GM21390 (cell line): ENCODE measurements at regions not wholly inside any gene's neighbourhood (a gene's known extent, or its start where the extent isn't known, plus 50 kb on each side); places are given as distances from the start of the nearest gene placed in this dataset.

ENCODE experiments used
- ATAC-seq: cut with Tn5 transposase; IDR thresholded peaks from one replicate; pipeline ENCODE4 v1.9.1; 2021; ENCODE audit not compliant: unreplicated experiment

DNA sequence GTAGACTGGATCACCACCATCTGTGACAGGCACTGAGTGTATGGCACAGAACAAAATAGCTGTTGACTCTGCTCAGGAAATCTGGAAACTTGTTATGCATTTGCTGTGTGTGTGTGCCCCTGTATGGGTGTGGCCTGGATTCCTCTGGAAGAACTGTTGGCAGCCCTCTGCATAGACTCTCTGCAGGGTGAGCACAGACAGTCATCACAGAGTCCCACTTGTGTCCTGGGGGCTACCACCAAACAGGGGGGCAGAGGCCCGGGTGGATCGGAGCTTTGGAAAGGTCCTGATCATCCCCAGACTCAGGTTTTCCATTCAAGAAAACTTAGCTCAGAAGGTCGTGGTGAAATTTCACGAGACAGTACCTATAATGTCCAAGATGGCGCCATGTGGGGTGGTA, 258.6 kb downstream of the SOX11 start:
- ATAC-seq: no peak

DNA sequence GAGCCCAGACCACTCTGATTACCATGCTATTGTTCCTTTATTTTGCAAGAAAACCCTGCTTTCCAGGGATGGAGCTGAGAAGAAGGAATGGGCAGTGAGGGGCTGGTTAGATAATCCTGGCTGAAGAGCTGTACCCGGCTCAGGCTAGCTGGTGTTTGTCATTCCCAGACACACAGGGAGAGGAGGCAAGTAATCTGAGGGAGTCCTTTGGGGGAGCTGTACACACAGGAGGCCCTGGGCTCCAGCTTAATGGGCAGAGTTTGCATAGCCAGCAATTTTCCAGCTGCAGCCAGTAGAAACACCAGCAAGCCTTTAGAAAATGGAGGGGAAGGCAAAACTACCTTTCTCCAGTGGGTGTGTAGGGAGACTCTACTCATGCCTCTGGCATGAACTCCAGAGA, 259.3 kb downstream of the SOX11 start:
- no peak for ATAC-seq

DNA sequence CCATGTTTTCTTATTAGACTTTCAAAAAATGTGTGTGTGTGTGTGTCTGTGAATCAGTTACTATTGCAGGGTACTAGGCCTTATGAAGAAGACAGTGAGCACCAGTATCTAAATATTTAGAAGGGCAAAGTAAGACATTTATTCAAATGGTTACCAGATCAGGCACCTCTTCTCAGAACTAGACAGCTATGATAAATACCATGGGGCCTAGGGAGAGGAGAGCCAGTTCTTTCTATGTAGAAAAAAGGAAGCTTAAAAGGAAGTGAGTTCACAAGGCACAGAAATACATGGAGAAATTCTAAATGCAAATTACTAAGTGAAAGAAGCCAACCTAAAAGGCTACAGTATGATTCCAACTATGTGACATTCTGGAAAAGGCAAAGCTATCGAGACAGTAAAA, 261.3 kb downstream of the SOX11 start:
- no peak for ATAC-seq

DNA sequence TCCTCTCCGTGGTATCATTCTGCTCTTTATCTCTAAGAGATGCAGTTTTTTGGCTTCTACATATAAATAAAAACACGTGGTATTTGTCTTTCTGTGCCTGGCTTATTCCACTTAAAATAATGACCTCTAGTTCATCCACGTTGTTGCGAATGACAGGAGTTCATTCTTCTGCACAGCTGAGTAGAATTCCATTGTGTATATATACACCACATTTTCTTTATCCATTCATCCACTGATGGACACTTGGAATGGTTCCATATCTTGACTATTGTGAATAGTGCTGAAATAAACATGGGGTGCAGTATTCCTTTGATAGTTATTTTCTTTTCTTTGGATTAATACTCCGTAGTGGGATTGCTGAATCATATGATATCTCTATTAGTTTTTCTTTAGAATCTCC, 262.3 kb downstream of the SOX11 start:
- ATAC-seq: no peak

DNA sequence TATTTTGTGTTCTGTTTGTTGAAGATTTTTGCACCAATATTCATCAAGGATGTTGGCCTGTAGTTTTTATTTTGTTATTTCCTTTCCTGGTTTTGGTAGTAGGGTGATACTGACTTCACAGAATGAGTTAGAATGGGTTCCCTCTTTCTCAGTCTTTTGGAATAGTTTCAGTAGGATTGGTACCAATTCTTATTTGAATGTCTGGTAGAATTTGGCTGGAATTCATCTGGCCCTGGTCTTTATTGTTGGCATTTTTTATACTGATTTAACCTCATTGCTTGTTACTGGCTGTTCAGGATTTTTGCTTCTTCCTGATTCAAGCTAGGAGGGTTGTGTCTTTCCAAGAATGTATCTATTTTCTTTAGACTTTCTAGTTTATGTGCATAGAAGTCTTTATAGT, 263.7 kb downstream of the SOX11 start:
- no peak for ATAC-seq

DNA sequence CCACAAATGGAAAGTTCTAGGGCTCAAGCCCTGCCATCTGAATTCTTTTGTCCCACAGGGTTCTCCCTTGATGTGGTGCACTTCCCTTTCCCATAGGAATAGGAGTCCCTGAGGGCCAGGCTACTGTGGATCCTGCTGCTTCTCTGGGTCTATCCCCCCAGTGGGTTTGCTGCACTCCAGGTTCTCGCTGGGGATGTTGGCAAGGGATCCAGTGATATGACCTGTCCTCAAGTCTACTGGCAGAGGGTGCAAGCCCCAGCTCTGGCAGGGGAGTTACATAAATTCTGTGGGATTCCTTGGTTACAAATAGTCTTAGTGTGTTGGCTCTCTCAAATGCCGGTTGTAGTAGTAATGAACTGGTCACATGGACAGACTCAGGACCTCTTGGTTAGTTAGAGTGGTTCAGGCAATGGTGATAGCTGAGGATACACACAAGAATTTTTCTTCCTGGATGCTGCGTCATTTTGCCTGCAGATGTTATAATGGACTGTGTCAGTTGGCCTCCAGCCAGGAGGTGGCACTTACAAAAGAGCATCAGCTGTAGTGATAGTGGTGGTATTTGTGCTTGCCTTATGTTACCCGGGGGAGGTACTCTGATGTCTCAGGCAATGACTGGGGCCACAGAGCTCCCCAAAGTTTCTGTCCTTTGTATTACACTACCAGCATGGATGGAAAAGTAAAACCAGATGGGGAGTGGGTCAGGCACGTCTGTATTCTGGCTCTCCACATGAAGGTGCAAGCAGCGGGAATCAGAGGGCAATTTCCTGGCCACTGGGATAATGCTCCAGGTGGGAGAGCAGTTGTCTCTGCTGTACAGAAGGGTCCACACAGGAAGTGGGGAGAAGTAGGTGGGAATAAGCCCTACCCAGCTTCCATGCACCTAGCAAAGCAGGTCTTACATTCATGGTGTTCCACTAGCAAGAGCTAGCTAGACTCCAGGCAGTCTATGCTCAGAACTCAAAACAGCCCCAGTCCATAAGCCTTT, 267.9 kb downstream of the SOX11 start:
- no peak for ATAC-seq

DNA sequence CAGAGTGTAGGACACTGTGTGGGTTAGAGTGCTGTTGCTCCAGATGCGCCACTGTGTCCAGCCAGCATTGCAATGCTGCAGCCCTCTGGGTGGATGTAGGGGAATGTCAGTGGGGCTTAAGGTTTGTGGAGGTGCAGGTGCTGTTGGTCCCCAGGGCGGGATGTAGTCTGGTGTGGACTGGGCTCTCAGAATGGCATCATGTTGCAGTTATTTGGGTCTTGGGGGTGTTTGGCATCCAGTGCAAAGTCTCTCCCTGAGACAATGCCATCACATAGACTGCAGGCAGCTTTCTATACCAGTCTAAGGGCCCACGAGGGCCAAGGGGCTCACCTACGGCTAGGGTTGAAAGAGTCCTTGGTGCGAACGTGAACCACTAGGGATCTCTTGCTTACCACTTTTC, 275.3 kb downstream of the SOX11 start:
- no peak for ATAC-seq

DNA sequence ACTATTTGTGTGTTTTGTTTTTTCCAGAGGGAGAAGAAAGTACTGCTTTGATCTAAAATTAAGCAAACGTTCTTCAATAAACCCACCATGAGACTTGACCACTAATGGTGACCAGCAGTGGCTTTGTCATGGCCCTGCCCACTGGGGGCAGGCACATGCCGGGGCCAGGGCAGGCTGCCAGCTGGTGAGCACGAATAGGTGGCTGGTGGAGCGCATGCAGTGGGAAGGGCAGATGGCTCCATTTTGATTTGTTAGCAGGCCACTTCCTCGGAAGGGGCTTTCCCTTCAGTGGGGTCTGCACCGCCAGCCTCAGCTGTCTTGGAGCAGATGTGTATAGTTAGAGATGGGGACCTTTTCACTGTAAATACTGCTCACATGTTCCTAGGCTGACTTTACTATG, 277.1 kb downstream of the SOX11 start:
- ATAC-seq: no peak

DNA sequence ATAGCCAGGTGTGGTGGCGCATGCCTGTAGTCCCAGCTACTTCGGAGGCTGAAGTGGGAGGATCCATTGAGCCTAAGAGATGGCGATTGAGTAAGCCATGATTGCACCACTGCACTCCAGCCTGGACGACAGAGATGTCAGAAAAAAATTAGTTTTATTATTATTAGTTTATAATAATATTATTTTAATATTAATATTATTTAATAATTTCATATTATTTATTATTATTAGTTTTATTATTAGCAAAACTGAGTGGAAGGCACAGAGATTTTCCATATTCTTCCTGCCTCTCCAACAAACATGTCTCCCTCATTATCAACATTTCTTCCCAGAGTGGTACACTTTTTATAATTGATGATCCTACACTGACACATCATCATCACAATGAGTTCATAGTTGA, 278.2 kb downstream of the SOX11 start:
- no peak for ATAC-seq

DNA sequence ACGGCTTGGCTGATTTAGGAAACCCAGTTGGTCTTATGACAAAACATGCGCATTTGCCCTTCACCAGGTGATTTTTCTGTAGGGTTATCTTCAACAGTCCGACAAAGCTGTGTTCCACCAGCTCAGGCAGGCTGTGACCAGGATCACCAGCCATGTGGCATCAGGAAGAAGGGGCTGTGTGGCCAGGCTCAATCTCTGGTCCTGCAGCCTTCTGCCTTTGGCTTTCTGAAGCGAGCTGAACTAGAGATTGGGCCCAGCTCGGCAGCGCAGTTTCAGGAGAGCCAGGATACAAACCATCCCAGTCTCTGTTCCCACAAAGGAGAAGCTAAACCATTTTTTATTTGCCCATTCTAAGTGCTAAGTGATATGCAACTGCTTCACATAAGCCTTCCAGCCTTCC, 282.3 kb downstream of the SOX11 start:
- ATAC-seq: no peak

DNA sequence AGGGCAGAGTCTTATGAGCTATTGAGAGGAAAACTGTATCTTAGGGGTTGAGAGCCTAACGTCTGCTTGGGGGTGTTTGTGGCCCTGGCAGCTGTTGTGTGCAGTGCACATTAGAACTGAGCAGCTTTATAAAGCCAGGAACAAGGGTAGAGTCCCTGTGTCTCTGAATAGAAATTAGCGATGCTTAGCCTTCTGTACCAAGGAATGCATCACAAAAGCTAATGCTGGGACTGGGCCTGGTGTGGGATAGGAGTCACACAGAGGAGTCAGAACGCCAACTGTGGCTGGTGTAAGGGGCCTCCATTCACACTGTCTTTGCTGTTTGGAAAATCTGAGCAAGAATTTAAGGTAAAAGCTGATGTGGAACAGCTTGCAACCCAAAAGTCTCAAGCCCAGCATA, 283.2 kb downstream of the SOX11 start:
- ATAC-seq: no peak

DNA sequence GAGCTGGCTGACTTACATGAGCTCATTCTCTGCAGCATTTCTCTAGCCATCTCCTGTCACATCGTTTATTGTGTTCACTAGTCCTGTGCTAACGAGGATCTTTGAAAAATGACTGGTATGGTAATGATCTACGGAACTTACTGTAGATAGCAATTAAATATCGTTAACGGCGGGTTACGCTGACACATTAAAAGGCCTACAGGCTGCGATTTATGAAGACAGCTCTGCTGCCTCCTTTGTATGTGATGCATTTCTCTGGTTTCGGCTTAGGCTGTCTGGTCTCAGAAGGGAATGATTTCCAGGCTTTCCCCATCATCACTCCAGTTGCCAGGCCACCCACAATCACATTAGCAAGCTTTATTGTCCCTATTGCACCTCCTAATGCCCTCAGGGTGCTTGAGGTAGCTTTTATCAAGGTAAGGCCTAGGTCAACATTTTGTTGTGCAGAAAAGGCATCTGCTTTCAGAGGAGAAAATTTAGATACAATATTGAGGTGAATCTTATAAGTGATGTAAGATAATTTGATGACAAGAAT, 284.4 kb downstream of the SOX11 start:
- no peak for ATAC-seq

DNA sequence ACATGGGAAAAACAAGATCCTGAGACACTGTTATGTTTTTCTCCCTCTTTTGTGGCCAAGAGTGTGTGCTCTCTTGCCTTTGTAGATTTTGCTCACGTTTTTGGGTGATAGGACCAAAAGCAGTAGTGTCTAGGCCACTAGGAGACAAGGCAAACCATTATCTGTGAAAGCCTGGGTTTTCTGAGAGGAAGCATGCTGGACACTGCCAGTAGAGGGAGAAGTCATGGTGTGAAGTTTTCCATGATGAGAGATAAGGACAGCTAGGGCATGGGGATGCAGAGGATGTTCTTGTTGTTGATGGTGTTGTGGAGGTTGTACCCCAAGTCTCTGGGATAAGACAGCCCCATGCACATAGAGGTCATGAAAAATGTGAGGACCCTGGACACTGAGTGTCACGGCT, 285.3 kb downstream of the SOX11 start:
- ATAC-seq: no peak

DNA sequence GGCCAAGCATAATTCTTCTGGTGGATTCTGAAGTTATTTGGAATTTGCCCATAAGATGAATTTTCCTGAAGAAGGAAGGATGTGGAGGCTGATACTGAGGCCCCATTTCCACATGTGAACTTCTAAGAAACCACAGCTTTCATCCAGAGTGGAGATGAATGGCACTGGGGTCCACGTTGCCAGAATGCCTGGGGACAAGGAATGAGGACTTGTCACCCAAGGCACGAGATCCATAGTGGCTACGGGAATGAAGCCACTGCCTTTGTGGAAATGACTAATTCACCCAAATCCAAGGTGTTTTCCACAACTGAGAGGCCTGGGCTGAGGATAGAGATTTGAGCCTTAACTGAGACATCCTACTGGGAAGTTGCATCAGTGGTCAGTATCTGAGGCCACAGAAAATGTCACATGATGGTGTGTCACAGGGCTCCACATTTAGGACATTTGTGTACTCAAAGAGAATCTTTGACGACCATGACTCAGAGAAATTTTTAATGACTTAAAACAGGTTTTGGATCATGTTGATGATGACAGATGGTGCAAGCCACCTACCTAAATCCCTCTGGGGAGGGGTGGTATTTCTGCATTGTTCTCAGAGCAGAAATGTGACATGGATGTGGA, 286.1 kb downstream of the SOX11 start:
- no peak for ATAC-seq

DNA sequence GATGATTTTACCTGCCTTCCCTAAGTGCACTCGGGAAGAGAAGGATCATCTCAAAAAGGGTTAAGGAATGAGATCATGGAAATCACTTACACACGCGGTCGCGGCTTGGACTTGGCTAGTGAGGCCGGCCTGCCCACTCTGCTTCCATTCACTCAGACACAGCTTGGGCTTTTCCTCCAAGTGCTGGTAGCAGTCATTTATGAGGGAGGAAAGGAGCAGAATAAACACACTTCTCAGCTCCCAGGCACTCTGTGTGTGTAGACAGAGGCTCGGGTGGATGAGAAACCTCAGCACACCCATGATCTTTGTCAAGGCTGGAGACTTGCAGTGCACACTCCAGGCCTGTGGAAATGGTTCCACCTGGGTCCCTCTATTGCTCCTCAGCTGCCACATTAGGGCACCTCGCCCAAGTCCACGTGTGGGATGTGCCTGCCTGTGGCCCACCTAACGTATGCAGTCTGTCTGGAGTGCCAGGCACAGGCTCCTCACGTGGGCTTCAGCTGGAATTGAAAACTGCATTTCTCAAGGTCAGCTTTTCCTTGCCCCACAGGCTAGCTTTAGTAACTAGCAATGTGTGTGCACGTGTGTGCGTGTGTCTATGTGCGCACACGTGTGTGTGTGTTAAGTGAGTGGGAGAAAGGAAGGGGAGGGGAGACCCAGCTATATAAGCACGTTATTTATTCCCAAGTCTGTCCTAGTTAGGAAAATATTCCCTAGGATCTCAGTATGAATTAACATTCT, 288.4 kb downstream of the SOX11 start:
- ATAC-seq: no peak

DNA sequence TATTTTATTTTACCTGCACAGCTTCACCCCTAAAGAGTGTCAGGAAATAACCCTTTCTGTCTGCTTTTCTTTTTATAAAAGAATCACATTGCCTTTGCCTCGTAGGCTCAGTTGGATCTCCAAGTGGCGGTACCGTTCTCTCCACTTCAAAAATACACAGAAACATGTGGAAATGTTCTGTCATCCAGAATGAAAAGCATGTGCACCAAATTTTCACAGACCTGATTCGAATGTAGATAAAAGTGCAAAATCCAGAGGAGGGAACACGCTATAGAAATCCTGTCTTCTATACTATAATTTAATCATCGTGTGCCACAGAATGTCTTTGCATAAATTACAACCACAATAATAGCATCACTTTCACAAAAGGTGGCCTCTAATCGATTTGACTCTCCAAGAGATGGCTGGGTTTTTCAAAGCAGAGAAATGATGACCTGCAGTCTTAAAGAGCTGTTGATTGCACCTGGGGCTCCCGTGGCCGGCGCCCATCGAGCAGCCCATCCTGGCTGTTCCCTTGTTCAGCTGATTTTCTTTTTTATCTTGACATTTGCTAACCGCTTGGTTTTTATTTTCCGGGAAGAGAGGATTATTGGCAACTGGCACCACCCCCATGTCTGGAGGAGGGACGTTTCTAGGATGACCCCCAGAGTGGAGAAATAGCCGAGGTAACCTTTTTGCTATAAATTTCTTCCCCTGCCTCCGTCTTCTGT, 290.2 kb downstream of the SOX11 start:
- no peak for ATAC-seq

DNA sequence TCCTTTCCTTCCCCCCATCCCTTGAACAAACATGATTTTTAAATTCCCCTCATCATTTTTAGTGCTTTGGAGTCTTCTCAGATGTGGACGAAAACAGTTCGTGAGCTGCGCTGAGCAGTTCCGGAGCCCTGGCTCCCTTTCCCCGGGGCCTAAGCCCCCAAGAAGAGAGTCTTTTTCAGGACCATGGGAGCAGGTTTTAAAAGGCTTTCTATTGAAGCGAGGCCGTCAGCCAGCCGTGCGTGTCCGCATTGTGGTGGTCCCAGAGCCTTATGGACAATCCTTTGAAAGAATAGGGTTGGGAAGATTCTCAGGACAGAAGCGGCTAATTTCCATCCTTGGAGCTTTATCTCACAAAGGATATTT, 290.7 kb downstream of the SOX11 start:
- ATAC-seq: no peak

DNA sequence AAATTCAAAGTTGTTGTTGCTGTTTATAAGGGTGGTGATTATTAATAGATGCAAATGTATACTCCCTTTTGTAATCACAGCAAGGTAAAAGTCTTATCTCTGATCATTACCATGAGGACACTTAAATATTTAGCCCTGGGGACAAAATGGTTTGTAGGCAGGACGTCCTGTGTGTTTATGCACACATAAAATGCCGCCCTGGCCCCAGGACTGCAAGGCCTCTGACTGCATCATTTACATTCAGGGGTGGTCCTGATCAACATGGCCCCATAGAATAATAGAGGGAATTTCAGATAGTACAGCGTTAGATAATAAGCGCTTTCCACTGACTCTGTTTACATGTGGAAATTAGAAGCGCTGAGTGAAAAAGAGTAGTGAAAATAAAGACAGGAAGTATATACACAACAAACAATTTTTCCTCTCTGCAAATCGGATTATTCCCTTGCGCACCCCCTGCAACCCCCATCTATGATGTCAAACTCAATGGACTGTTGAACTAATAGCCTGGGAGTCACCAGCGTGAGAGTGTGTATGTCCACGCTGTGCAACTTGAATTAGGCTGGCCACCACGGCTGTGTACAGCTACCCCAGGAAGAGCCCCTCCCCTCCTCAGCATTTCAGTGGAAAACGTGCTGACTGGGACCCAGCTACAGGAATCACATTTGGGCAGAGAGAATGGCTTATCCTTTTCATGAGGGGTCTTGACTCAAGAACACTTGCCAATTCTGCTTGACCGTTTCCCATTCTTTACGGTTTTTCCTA, 291.5 kb downstream of the SOX11 start:
- no peak for ATAC-seq

DNA sequence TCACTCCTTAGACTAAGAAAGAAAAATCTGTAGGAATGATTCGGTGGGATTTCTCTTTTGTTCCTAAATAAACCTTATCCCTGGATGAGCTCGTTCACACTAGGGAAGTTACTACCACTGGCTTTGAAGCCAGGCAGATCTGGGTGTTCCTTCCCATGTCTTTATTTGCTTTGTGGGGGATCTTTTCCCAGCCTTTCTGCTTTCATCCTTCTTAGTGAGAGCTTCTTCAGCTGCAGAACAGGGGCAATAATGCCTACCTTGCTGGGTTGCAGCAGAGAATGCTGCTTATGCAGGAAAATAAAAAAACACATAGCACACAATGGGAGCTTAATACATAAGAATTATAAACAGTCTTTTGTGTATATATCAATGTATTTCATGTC, 292.1 kb downstream of the SOX11 start:
- no peak for ATAC-seq

DNA sequence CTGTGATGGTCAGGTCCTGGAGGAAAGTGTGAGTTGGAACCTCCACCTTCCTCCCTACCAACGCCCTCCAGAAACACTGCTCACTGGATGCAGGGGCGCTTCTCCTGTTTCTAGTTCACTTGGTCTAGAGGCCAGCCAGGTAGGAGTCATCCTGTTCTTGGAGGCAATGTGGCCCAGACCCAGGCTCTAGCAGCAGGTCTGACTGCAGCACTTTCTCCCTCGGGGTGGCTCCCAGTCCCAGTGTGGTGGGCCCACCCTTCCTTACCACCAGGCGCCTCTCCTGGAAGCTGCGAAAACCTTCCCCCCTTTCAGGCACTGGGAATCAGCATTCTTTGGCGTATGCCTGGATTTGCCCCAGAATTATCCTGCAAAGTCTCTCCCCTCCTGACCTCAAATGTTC, 292.8 kb downstream of the SOX11 start:
- ATAC-seq: no peak
